Nephron (organoid): ENCODE measurements at regions not wholly inside any gene's neighbourhood (a gene's known extent, or its start where the extent isn't known, plus 50 kb on each side); places are given as distances from the start of the nearest gene placed in this dataset.

Experiments used
- H3K27ac Mint-ChIP-seq, 3 experiments: 2 replicates each; pipeline ENCODE4 v1.8.0; 2020; ENCODE audit warnings: mixed read lengths in 3 of 3, mild to moderate bottlenecking in 2 of 3, moderate library complexity in 1 of 3
- H3K27me3 Mint-ChIP-seq: 2 replicates; pipeline ENCODE4 v1.8.0; 2021; ENCODE audit warnings: low read depth, mild to moderate bottlenecking, moderate library complexity, mixed read lengths
- H3K36me3 Mint-ChIP-seq: 2 replicates; pipeline ENCODE4 v1.8.0; 2020; ENCODE audit warnings: low read depth, mixed read lengths
- H3K4me1 Mint-ChIP-seq: 2 replicates; pipeline ENCODE4 v1.8.0; 2020; ENCODE audit warnings: mixed read lengths
- H3K4me3 Mint-ChIP-seq, 3 experiments: 2 replicates each; pipeline ENCODE4 v1.8.0; 2020; ENCODE audit warnings: mild to moderate bottlenecking in 3 of 3, mixed read lengths in 3 of 3, moderate library complexity in 2 of 3
- H3K9me3 Mint-ChIP-seq: 2 replicates; pipeline ENCODE4 v1.8.0; 2020; ENCODE audit warnings: mixed read lengths
- CTCF ChIP-seq, 3 experiments: fragments of 200-600 bp; sonication (generic); IDR thresholded peaks; one replicate each; pipeline ENCODE4 v1.5.0; 2021; ENCODE audit warnings: antibody characterized with exemption in 3 of 3; ENCODE audit not compliant: unreplicated experiment in 3 of 3

GRCh38 chr10:35752469-35753461 lies 110.7 kb upstream of the FZD8 start:
- H3K27ac Mint-ChIP-seq: peak overlapping the region; percentile 13 to 71 (median 35)
- H3K4me1 Mint-ChIP-seq: peaks cover 4% of the 10 kb centered on the region
- no peaks in the 10 kb centered on the region for H3K36me3 Mint-ChIP-seq
- no peak for TF ChIP-seq CTCF (IDR thresholded peaks at IDR 0.05; ENCODE audit: unreplicated experiment in 3 of 3)
- peaks cover 18% of the 10 kb centered on the region for H3K27me3 Mint-ChIP-seq
- no peak overlapping the region for H3K4me3 Mint-ChIP-seq
- no peaks in the 10 kb centered on the region for H3K9me3 Mint-ChIP-seq

DNA sequence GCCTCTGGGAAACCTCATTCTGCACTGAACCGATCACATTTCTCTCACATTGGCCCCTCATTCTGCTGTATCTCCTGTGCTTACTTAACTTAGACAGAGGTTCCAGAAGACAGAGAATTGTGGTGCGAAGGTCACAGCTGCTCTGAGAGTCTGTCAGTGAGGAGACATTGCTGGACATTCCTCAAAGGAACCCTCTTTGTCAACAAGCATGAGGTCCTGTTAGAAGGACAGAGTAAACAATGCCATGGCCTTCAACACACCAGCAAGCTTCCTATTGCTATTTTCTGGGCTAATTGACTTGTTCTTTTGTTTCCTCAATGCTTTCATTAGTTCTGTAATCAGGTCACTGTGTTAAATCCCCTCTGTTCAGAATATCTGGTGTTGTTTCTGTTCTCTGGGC lies 109.3 kb upstream of the FZD8 start:
- no peak overlapping the region for H3K27ac Mint-ChIP-seq
- H3K9me3 Mint-ChIP-seq: no peaks in the 10 kb centered on the region
- TF ChIP-seq CTCF (IDR thresholded peaks at IDR 0.05; ENCODE audit: unreplicated experiment in 3 of 3): no peak
- H3K27me3 Mint-ChIP-seq: peaks cover 9% of the 10 kb centered on the region
- H3K4me1 Mint-ChIP-seq: peaks cover 4% of the 10 kb centered on the region
- no peak overlapping the region for H3K4me3 Mint-ChIP-seq
- no peaks in the 10 kb centered on the region for H3K36me3 Mint-ChIP-seq

DNA sequence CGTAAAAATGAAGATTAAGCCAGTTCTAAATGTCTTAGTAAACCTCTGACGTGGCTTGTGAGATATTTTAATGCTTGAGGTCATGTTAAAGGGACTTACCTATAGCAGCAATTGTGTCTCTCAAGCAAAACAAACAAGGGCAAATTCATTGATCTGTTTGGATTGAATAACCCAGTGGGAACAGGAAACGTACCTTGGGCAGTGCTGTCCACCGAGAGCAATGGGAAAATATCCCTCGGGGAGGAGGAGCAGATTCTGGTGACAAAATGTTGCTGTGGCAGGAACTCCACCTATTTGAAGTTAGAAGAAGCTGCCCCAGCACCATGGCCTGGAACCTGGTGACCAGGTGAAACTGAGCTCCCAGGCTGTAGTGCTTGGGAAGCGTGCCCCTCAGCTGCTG lies 107.1 kb upstream of the FZD8 start:
- Mint-ChIP-seq H3K9me3 (no peaks in the 10 kb centered on the region), H3K27me3 (peaks cover 9% of the 10 kb centered on the region), H3K4me3 (no peak overlapping the region), H3K4me1 (peaks cover 8% of the 10 kb centered on the region), H3K36me3 (no peaks in the 10 kb centered on the region), H3K27ac (no peak overlapping the region)
- no peak for TF ChIP-seq CTCF (IDR thresholded peaks at IDR 0.05; ENCODE audit: unreplicated experiment in 3 of 3)

DNA sequence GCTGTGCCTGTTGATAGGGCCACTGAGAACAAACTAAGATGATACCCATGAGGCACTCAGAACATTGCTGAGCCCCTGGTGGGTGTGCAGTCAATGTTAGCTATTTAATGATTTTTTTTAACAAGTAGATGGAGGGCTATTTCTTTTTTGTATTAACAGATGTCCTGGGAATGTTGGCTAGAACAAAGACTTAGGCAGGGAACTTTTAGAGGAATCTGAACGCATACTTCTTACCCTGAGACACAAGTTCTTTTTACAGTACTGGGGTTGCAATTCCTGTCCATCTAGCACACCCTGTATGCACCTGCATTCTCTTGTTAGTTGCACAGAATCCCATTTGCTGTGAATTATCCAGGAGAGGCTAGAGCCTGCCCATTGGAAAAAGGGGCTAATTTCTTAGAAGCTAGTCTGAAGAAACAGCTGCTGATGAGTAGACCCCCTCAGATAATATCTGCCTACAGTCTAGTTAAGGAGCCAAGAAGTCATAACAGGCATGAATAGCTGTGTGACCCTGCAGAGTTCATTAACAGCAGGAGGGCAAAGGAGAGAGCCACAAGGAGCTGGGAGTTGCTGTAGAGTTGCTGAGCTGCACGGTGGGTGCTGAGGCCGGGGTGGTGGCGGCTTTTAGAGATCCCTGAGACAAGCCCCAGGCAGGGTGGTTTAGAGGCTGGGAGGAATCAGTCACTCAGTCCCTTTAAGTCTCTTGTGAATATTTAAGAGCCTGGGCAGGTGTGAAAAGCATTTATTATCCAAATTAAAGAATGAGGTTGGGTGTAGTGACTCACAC lies 103.7 kb upstream of the FZD8 start:
- H3K27ac Mint-ChIP-seq: peak overlapping the region in 1 of 3 experiments; percentile 31
- H3K4me1 Mint-ChIP-seq: peaks cover 8% of the 10 kb centered on the region
- peaks cover 5% of the 10 kb centered on the region for H3K27me3 Mint-ChIP-seq
- no peaks in the 10 kb centered on the region for H3K9me3 Mint-ChIP-seq
- H3K36me3 Mint-ChIP-seq: no peaks in the 10 kb centered on the region
- no peak overlapping the region for H3K4me3 Mint-ChIP-seq
- no peak for TF ChIP-seq CTCF (IDR thresholded peaks at IDR 0.05; ENCODE audit: unreplicated experiment in 3 of 3)

DNA sequence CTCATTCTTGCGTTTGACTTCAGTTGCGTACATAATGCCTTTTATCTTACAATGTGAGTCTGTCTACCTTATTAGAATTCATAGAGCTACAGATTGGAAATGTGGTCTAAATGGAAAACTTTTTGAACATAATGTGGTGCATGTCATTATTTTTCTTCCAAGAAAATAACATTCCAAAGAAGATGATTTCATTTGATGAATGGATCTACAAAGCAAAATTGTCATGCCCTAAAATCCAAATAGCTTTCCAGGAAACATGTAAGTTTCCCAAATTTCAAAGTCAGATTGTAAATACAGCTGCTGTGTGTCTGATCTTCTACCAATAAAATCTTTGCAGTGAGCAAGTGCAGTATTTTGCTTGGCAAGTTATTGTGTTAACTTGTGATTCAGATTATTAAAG lies 101.8 kb upstream of the FZD8 start:
- H3K36me3 Mint-ChIP-seq: no peaks in the 10 kb centered on the region
- peak overlapping the region in 1 of 3 experiments; percentile 30 for H3K27ac Mint-ChIP-seq
- H3K4me1 Mint-ChIP-seq: peaks cover 4% of the 10 kb centered on the region
- H3K9me3 Mint-ChIP-seq: peaks cover 3% of the 10 kb centered on the region
- no peak for TF ChIP-seq CTCF (IDR thresholded peaks at IDR 0.05; ENCODE audit: unreplicated experiment in 3 of 3)
- no peaks in the 10 kb centered on the region for H3K27me3 Mint-ChIP-seq
- no peak overlapping the region for H3K4me3 Mint-ChIP-seq
